ENCODE measurements at regions not wholly inside any gene's neighbourhood (a gene's known extent, or its start where the extent isn't known, plus 50 kb on each side); places are given as distances from the start of the nearest gene placed in this dataset.
"Not testable (repeated sequence)": the region's sequence is repeated elsewhere in the genome, so short reads cannot be mapped to it uniquely, and the experiment has no call there.

GRCh38 chr10:89980166-89980565 is 278.8 kb downstream of the KIF20B start:
- no peak for DNase-seq
- in situ Hi-C loops (cut with HindIII; ENCODE audit: low pct_ligation_motif_present, low pct_unique_long_range_greater_than_20kb, low sequenced_read_pairs): no loop called here

- no peak for DNase-seq
- in situ Hi-C loops (cut with HindIII; ENCODE audit: low pct_ligation_motif_present, low pct_unique_long_range_greater_than_20kb, low sequenced_read_pairs): no loop called here
These were observed 280.5 kb downstream of the KIF20B start for GRCh38 chr10:89981891-89982290.

DNA sequence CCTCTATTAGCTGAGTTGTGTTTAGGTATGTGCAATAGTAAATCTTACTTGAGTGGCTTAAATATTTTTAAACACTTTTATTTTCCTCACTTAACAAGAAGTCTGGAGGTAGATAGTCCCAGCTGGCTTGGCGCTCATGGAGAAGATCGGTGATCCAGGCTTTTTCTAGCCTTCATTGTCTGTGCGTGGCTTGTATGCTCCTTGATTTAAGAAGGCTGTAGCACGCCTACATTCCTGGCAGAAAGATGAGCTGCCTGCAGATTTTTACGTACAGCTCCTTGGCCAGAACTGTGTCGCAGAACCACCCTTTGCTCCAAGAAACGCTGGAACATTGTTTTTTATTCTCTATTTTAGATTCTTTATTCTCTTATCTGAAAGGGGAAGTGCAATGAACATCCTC is 284.1 kb downstream of the KIF20B start:
- in situ Hi-C loops (cut with HindIII; ENCODE audit: low pct_ligation_motif_present, low pct_unique_long_range_greater_than_20kb, low sequenced_read_pairs): no loop called here
- DNase-seq: no peak

DNA sequence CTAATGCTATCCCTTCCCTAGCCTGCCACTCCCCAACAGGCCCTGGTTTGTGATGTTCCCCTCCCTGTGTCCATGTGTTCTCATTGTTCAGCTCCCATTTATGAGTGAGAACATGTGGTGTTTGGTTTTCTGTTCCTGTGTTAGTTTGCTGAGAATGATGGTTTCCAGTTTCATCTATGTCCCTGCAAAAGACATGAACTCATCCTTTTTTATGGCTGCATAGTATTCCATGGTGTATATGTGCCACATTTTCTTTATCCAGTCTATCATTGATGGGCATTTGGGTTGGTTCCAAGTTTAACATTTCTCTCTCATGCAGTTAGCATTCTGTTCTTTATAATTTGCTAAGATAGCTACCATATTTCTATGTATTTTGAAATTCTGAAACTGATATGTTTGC is 287.0 kb downstream of the KIF20B start:
- in situ Hi-C loops (cut with HindIII; ENCODE audit: low pct_ligation_motif_present, low pct_unique_long_range_greater_than_20kb, low sequenced_read_pairs): not testable (repeated sequence)

GRCh38 chr10:89992575-89992974 is 291.2 kb downstream of the KIF20B start:
- in situ Hi-C loops (cut with HindIII; ENCODE audit: low pct_ligation_motif_present, low pct_unique_long_range_greater_than_20kb, low sequenced_read_pairs): no loop called here
- DNase-seq: no peak

More for the DNA sequence above, 287.0 kb downstream of the KIF20B start:
- DNase-seq: not testable (repeated sequence)

DNA sequence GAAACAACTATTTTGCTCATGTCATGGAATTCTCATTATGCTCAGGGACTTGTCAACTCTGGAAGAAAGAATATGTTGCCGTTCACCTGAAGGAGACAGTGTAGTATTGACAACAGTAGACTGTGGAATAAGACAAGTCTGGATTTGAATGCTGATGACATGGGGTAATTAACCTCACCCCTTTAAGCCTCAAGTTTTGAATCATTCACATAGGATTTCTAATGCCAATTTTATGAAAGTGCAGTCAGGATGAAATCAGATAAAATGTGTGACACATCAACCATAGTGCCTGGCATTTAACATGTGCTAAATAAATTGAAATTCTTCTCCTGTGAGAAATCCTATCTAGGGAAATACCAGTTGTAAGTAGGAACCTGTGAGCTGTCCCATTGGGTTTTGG is 305.8 kb downstream of the KIF20B start:
- in situ Hi-C loops (cut with HindIII; ENCODE audit: low pct_ligation_motif_present, low pct_unique_long_range_greater_than_20kb, low sequenced_read_pairs): no loop called here
- DNase-seq: no peak

DNA sequence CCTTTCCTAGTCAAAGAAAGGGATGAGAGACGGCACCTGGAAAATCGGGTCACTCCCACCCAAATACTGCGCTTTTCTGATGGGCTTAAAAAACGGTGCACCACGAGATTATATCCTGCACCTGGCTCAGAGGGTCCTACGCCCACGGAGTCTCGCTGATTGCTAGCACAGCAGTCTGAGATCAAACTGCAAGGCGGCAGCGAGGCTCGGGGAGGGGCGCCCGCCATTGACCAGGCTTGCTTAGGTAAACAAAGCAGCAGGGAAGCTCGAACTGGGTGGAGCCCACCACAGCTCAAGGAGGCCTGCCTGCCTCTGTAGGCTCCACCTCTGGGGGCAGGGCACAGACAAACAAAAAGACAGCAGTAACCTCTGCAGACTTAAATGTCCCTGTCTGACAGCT is 309.9 kb downstream of the KIF20B start:
- DNase-seq; in situ Hi-C loops (cut with HindIII; ENCODE audit: low pct_ligation_motif_present, low pct_unique_long_range_greater_than_20kb, low sequenced_read_pairs): not testable (repeated sequence)

GRCh38 chr10:90018819-90019218 is 317.4 kb downstream of the KIF20B start:
- no peak for DNase-seq
- in situ Hi-C loops (cut with HindIII; ENCODE audit: low pct_ligation_motif_present, low pct_unique_long_range_greater_than_20kb, low sequenced_read_pairs): no loop called here

DNA sequence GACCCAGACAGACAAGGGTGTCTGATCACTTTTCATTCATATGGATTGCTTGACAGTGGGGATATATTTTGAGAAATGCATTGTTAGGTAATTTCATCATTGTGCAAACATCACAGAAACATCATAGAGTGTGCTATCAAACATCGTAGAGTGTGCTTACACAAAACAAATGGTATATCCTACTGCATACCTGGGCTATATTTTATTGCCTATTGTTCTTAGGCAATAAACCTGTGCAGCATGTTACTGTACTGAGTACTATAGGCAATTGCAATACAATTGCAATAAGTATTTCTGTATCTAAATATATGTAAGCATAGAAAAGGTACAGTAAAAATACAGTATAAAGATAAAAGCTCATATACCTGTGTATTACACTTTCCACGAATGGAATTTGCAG is 319.1 kb downstream of the KIF20B start:
- DNase-seq: no peak
- in situ Hi-C loops (cut with HindIII; ENCODE audit: low pct_ligation_motif_present, low pct_unique_long_range_greater_than_20kb, low sequenced_read_pairs): no loop called here

DNA sequence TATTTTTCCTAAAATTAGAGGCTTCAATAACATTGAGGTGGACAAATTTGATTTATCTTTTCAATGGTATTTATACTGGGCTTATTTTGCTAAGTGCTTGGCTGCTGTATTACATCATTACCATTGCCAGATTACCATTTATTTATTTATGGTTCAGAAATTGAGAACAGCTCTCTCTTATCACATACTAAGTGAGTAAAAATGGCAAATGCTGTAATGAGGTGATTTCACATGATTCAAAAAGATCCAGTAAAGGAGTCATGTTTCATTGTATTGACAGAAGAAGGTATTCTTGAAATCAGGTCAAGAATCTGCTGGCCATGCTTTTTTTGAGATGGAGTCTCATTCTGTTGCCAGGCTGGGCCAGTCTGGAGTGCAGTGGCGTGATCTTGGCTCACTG is 322.6 kb downstream of the KIF20B start:
- no peak for DNase-seq
- in situ Hi-C loops (cut with HindIII; ENCODE audit: low pct_ligation_motif_present, low pct_unique_long_range_greater_than_20kb, low sequenced_read_pairs): no loop called here

DNA sequence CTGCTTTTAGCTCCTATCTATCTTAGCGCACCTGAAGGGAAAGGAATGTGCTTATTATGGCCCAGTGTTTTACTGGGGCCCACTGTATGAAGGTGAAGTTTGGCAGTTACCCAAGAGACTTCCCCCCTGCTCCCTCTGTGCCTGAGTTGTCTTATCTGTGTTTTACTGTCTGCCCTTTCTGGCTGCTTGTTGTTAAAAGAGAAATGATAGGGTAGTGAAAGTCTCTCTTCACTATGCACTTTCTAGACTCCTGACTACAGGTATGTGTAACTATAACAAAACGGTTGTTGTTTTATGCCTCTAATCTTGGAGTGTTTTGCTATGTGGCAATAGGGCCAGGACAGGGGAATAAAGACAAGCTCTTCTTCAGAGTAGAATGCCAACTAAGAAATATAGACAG is 326.9 kb downstream of the KIF20B start:
- no peak for DNase-seq
- in situ Hi-C loops (cut with HindIII; ENCODE audit: low pct_ligation_motif_present, low pct_unique_long_range_greater_than_20kb, low sequenced_read_pairs): no loop called here

- in situ Hi-C loops (cut with HindIII; ENCODE audit: low pct_ligation_motif_present, low pct_unique_long_range_greater_than_20kb, low sequenced_read_pairs): no loop called here
- no peak for DNase-seq
These were observed 330.4 kb downstream of the KIF20B start for GRCh38 chr10:90031776-90032175.

- in situ Hi-C loops (cut with HindIII; ENCODE audit: low pct_ligation_motif_present, low pct_unique_long_range_greater_than_20kb, low sequenced_read_pairs): no loop called here
- DNase-seq: no peak
These were observed 331.1 kb downstream of the KIF20B start for GRCh38 chr10:90032519-90032918.

GRCh38 chr10:90034862-90035261 is 333.5 kb downstream of the KIF20B start:
- DNase-seq; in situ Hi-C loops (cut with HindIII; ENCODE audit: low pct_ligation_motif_present, low pct_unique_long_range_greater_than_20kb, low sequenced_read_pairs): not testable (repeated sequence)

- in situ Hi-C loops (cut with HindIII; ENCODE audit: low pct_ligation_motif_present, low pct_unique_long_range_greater_than_20kb, low sequenced_read_pairs): no loop called here
- DNase-seq: no peak
These were observed 340.2 kb downstream of the KIF20B start for GRCh38 chr10:90041585-90041984.

DNA sequence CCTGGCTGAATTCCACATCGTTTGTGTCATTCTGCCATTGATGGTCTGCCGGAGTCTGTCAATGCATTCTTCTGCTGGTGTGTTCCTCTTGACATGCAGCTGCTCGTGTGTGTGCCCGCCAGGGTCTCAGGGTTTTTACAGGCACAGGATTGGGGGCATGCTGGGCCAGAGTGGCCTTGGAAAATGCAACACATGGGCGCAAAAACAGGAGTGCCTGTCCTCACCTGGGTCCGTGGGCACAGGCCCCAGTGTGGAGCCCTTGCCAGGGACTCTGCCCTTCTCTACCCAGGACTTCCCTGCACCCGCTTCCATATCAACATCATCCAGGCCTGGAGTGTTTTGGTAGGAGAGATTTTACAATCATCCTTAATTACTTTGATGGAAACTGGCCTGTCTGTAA is 340.7 kb downstream of the KIF20B start:
- in situ Hi-C loops (cut with HindIII; ENCODE audit: low pct_ligation_motif_present, low pct_unique_long_range_greater_than_20kb, low sequenced_read_pairs): no loop called here

GRCh38 chr10:90047243-90047729 is 345.9 kb downstream of the KIF20B start:
- in situ Hi-C loops (cut with HindIII; ENCODE audit: low pct_ligation_motif_present, low pct_unique_long_range_greater_than_20kb, low sequenced_read_pairs): no loop called here
- no peak for DNase-seq

More for the DNA sequence above, 340.7 kb downstream of the KIF20B start:
- no peak for DNase-seq

DNA sequence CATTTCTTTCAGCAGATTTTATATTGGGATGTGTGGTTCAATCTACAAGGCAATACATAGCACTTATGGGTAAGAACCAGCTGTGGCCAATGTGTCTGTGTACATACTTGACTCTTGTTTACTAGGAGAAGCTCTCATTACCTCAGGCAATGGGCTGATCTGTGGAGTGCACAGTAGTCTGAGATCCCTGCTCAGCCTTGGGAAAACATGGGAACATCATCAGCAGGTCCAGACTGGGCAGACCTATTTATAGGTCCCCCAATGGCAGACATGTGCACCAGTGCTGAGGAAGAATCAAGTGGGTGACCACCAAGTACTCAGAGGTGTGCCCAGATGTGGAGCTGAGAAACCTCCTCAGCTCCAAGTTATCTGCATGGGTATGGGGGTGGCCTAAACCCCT is 349.7 kb downstream of the KIF20B start:
- in situ Hi-C loops (cut with HindIII; ENCODE audit: low pct_ligation_motif_present, low pct_unique_long_range_greater_than_20kb, low sequenced_read_pairs): no loop called here
- DNase-seq: no peak

- in situ Hi-C loops (cut with HindIII; ENCODE audit: low pct_ligation_motif_present, low pct_unique_long_range_greater_than_20kb, low sequenced_read_pairs): no loop called here
- no peak for DNase-seq
These were observed 350.1 kb downstream of the KIF20B start for GRCh38 chr10:90051474-90051873.

GRCh38 chr10:90062786-90063185 is 361.4 kb downstream of the KIF20B start:
- DNase-seq: no peak
- in situ Hi-C loops (cut with HindIII; ENCODE audit: low pct_ligation_motif_present, low pct_unique_long_range_greater_than_20kb, low sequenced_read_pairs): no loop called here

DNA sequence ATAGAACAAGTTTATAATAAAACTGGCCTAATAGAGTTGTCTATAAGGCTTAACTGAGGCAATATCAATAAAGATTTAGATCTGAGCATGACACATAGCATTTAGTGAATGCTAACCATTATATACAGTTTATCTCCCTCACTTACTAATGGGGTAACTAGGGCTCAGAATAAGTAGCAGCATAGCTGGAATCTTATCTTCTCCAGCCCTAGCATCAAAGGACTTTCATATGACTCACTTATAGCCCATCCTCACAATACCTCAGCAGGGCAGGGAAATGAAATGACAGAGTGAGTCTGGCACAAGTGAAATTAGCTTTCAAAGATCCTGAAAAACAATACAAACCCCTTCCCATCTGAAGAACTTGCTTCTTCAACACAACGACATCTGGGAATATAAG is 362.9 kb downstream of the KIF20B start:
- in situ Hi-C loops (cut with HindIII; ENCODE audit: low pct_ligation_motif_present, low pct_unique_long_range_greater_than_20kb, low sequenced_read_pairs): no loop called here
- no peak for DNase-seq
